Kidney tubule cell (primary cell): ENCODE measurements at regions not wholly inside any gene's neighbourhood (a gene's known extent, or its start where the extent isn't known, plus 50 kb on each side); places are given as distances from the start of the nearest gene placed in this dataset.
A peak's percentile ranks its signal among the peaks of the same experiment; 100 is the strongest.

Experiments used
- DNase-seq: peaks from one replicate; pipeline ENCODE4 v3.0.0-alpha.2; 2018; ENCODE audit warnings: low spot score

DNA sequence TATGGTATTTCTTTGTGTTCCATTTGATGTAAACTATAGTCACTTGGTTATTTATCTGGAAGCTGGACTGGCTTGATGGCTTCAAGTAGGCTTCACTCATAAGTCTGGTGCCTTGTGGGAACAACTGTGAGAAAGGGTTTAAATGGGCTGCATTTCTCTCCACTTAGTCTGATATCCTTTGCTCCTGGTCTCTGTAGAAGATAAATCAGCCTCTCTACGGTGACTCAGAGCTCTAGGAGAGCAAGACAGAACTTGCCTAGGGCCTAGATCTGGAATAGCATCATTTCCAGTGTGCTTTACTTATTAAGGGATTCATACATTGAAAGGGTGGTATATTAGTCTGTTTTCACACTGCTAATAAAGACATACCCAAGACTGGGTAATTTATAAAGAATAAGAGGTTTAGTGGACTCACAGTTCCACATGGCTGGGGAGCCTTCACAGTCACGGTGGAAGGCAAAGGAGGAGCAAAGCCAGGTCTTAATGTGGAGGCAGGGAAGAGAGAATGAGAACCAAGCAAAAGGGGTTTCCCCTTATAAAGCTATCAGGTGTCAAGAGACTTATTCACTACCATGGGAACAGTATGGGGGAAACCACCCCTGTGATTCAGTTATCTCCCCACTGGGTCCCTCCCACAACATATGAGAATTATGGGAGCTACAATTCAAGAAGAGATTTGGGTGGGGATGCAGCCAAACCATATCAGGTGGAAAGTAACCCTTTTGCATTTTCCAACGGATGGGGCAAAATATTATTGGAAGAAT is 1746.4 kb upstream of the PCDH7 start:
- DNase-seq: peak; percentile 20

DNA sequence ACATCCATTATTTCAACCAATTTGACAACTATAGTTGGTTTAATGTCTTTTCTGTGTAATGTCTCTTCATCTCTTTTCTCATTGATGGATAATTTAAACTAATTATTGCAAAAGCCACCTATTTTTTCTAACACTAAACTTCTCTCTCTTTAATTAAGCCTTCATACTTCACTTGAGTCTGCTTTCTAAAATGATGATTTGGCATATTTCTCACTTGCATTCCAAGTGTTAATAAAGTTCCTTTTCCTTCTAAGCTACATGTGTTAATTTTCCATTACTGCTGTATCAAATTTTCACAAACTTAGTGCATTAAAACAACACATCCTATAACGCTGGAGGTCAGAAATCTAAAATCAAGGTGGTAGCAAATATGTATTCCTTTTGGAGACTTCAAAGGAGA is 1743.8 kb upstream of the PCDH7 start:
- DNase-seq: no peak

DNA sequence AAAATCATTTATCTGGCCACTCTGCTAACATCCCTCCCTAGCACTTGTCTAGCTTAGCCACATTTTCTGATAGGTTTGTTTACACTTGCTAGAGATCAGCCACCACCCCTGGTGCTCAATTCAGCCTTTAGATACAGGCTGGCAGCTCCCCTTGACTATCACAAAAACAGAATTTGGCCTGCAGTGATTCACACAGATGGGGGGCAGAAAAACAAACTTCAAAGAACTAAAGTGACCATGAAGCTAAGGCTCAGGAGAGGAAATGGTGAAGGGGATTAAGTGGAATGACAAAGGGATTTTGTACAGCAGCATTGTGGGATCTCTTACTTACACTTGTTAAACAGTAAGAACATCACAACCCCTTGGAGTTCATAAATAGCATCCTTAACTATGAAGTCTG is 1718.0 kb upstream of the PCDH7 start:
- no peak for DNase-seq

DNA sequence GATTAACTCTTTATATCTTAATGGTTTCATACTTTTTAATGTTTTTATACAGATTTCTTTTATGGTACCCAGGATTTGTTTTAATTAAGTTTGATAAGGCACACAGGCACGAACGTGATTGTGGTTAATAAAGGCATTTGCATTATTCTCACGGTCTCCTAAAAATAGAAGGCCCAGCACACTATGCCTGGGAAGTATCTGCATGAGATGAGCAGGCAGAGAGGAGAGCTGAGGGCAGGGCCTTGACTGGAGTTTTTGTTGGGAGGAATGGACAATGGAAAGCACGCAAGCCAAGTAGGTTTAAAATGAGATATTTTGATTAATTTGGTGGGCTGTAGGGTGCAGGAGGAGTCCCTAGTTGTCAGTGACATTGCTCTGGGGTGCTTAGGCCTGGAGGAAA is 1714.3 kb upstream of the PCDH7 start:
- no peak for DNase-seq

DNA sequence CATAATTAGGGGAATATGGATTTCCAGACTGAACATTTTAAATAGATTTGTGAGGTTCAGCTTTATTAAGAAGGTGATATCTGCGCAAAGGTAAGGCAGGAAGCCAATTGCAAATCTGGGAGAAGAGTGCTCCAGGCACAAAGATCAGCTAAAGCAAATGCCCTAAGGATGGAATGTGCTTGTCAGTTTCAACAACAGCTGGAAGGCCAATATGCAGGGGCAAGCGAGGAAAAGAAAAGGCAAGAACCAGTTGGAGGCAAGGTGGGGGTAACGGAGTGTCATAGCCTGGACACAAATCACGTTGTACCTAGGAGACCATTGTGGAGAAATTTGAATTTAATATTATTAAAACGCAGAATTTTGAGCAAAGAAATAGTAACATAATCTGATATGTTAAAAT is 1710.3 kb upstream of the PCDH7 start:
- no peak for DNase-seq

DNA sequence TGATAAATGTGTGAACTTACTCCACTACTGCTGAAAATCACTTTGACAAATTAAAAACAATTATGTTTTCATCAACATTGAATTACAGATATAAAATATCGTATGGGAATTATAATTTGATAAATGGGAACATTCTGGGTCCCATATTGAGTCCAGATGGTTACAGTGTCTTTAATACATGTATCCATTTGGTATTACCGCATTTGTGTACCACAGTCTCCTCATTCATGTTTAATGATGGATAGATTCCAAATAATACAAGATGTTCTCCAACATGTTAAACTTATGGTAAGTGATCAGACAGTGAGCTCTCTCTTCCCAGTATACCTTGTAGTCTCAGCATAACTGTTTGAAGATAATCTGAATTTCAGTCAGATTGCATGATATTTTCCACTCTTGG is 1706.8 kb upstream of the PCDH7 start:
- no peak for DNase-seq

DNA sequence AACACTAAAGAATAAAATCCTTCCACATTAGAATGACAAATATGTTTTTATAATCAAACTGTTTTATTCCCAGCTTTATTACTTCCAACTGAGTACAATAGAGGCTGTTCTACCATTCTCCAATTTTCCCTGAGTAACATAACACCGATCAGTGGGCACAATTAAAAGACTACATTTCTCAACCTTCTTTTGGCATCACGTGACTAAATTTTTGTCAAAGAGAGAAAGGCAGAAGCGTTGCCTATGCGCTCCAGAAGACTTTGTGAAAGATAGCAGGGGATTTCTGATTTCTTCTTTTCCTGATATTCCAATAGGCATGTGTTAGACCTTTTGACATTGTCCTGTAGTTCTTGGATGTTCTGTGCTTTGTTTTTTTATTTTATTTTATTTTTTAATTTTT is 1705.6 kb upstream of the PCDH7 start:
- no peak for DNase-seq

DNA sequence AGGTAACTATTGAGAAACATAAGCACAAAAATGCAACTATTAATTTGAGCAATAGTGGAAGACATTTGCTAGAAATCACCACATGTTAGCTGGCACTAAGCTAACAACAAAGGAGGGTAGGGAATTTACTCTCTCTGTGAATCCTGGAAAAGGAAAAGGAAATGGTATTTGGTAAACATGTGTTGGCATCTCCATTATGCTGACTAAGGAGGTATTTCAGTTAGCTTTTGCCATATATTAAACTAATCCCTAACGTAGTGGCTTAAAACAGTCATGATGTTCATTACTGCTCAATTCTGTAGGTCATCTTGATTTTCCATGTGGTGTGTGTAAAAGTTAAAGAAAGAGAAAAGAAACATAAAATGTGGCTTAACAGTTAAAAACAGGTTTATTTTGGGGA is 1686.5 kb upstream of the PCDH7 start:
- DNase-seq: no peak

DNA sequence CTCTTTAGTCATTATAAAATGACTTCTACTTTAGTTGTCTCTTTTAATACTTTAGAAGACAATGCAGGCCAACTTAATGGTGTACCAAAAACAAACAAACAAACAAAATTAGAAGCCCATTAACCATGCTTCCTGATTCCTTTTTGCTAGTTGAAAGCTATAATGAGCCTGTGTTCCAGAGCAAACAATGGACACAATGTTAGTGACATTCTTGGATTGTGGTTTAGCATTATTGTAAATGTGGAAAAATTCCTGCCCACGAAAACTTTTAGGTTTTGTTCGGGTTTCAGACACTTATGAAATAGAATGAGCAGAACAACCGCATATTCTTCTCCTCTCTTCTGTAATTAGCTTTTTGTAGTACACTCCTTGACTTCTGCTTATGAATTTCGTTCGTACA is 1682.7 kb upstream of the PCDH7 start:
- DNase-seq: no peak

DNA sequence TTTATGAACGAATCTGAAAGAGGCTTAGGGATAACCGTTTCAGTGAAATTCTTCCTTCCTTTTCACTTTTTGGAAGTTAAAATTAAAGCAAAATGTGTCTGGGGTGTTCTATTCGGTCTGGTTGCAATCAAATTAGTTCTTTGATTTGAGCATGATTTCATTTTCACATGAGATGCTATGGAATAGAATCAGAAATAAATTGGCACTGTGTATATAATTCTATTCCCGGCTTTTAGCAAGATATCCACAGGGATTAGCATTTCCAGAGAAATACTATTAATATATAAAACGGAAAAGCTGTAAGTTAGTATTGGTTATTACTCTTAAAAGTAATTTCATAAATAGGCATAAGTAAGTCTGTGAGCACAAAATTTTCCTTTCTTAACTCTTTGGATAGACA is 1676.8 kb upstream of the PCDH7 start:
- DNase-seq: no peak

DNA sequence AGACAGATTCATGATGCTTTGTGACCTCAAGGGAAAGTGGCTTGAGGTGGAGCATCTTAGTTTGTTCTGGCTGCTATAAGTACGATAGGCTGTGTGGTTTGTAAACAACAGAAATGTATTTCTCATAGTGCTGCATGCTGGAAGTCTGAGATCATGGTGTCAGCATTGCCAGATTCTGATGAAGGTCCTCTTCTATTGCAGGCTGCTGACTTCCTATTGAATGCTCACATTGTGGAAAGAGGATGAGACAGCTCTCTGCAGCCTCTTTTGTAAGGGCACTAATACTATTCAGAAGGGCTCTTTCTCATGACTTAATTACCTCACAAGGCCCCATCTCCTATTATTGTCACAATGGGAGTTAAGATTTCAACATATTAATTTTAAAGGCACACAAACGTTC is 1674.0 kb upstream of the PCDH7 start:
- DNase-seq: no peak

DNA sequence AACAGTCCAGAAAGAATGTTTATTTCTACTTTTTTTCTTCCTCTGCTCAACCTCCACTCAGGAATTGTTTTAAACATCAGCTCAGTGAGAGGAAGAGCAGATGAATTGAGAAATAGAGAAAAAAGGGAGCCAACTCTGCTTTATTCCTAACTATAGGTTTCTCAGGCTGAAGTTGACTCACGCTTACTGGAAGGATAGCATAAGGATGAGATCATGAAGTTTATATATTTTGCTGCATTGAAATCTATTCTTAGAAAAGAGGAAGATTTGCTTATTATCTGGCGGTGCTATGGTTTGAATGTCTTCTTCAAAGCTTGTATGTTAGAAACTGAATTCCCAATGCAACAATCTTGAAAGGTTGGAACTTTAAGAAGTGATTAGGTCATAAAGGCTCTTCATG is 1673.4 kb upstream of the PCDH7 start:
- DNase-seq: no peak

DNA sequence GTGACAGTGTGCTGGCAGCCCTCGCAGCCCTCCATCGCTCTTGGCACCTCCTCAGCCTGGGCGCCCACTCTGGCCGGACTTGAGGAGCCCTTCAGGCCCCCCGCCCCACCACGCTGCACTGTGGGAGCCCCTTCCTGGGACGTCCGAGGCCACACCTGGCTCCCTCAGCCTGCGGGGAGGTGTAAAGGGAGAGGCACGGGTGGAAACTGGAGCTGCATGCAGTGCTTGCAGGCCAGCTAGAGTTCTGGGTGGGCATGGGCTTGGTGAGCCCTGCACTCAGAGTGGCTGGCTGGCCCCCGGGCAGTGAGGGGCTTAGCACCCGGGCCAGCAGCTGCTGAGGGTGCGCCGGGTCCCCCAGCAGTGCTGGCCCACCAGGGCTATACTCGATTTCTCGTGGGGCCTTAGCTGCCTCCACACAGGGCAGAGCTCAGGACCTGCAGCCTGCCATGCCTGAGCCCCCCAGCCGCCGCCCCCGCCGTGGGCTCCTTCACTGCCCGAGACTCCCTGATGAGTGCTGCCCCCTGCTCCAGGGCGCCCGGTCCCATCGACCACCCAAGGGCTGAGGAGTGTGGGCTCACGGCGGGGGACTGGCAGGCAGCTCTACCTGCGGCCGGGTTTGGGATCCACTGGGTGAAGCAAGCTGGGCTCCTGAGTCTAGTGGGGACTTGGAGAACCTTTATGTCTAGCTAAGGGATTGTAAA is 1672.7 kb upstream of the PCDH7 start:
- DNase-seq: no peak

DNA sequence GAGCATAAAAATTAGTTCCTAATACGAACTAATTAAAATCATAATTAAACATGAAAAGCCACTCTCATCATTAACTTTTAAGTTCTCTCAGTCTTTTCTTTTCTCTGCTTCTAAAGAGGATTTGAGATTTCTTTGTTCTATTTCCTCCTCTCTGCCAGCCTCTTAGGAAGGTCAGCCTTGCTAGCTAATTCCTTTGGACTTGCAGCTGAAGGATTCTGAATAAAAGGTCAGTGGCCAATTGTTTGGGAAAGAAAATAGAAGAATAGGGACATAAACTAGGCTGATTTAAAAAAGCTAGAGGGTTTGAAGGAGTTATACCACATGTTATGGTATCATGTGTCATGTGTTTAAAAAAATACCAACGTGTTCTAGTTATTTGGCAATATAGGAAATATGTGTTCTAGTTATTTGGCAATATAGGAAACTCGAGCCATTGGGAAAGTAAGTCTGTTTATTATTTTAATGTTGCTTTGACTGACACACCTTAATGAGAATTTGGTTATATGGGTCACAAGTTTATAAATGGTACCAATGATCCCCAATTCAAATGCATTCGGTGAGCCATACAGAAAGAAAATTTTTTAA is 1668.7 kb upstream of the PCDH7 start:
- DNase-seq: no peak

DNA sequence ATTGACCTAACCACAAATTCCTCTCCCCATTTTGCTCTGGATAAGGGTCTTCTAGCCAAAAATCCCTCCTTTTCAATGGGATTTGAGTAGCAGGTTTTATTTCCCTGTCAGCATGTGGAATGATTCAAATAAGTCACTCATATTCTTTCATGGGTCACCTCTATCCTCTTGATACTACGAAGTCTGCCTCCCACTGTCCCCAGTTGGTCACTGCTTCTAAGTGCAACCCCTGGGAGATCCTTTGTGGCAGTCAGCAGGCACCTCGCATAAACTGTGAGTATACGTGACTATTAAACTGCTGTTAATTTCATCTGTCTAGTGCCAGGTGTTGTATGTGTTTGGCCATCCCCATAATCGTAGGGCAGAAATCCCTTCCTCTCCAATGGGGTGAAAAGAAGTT is 1667.9 kb upstream of the PCDH7 start:
- DNase-seq: no peak

DNA sequence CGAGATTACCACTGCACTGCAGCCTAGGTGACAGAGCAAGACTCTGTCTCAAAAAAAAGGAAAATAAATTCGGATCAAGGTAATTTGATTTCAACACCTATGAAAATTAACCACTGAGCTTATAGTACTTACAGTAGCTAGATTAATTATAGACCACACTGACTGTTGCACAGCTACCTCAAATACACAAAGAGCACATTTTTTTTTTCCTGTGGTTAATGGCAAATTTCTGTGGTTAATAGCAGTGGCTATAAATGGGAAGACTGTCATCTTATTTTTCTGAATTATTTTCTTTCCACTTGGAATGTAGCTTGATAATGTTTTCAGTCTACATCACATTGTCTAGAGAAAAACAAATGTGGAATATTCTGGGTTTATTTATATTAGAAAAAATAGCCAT is 1661.6 kb upstream of the PCDH7 start:
- DNase-seq: no peak

DNA sequence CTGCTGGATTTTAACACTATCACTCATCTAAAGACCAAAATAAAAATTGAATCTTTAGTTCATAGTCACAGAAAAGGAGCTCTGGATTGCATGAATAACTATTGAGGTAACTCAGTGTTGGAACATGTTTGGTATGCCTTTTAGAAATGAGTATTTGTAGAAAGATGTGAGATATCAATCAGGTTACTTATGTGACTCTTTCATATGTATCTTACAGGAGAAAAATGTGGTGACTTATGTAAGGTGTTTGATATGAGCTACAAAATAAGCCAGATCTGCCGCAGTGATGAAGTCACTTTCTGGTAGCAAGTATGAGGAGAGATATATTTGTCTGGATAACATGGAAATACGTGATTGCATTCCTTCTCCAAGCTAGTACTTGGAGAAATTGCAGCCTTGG is 1653.3 kb upstream of the PCDH7 start:
- DNase-seq: no peak

DNA sequence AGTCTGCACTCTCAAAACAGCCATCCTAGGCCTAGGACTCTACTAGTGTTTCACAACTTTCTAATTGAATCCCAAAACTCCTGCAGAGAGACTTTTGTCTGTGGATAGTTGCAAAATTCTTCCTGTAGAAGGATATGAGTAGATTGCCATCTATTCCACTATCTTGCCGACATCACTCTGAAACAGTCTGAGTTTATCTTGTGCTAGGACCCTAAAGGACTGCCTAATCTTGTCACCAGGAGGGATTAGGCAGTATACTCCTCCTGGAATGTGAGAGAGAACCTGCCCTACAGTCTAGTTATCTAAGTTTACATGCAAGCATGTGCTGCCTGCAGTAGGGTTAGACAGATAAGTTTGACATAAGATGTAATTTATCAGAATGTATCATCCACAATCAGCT is 1646.6 kb upstream of the PCDH7 start:
- no peak for DNase-seq

DNA sequence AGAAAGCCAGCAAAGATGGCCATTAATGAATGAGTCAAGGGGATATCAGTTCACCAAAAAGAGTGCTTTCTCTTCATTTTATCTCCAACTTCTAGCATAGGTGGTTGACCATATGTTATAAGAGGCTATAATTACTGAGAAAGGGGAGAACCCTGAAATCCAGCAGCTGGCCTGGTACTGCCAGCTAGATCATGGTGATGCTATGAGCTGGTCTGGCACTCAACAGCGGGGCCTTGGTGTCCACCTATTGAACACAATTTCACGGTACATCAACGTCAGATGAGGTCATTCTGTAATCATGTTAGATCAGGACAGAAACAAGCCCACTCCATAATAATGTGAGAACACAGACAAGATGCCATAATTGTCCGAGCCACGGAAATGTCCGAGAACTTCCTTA is 1644.8 kb upstream of the PCDH7 start:
- DNase-seq: no peak

DNA sequence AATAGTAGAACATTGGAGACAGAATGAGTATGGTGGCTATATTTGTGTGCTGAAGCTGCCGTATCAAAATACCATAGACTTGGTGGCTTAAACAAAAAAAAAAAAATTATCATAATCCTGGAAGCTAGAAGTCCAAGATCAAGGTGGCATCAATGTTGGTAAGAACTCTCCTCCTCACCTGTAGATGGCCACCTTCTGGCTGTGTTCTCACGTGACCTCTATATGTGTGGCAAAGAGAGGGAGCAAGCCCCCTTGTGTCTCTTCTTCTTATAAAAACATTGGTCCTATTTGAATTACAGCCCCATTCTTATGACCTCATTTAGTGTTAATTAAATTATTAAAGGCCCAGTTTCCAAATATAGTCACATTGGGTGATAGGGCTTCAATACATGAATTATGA is 1640.9 kb upstream of the PCDH7 start:
- DNase-seq: no peak

DNA sequence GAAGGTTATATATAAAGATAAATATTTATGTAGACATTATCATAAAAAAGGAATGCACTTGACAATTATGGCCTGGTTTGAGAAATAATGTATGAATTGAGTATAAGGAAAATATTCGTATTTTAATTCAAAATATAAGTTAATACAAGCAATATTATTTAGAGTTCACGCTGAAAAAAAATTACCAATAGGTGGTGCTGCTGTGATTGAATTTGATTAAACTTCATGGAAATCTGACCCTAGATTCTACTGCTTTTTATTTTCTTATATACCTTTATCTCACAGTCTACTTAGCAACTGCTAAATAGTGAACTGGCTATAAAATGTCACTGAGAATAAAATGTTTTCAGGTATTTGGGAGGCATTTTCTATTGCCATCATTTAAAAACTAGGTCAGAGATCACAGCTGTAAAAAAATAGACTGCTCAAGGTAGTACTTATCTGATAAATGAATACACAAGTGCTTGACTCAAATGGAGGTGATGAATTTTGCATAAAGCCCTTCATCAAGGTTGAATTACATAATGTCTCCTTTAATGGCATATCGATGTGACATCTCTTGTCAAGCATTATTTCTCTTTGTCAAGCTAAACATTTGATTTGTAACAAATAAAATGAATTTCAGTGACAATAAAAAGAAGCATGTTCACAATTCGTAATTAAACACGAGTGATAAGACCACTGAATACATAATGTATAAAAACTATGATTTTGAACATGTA is 1638.8 kb upstream of the PCDH7 start:
- no peak for DNase-seq

DNA sequence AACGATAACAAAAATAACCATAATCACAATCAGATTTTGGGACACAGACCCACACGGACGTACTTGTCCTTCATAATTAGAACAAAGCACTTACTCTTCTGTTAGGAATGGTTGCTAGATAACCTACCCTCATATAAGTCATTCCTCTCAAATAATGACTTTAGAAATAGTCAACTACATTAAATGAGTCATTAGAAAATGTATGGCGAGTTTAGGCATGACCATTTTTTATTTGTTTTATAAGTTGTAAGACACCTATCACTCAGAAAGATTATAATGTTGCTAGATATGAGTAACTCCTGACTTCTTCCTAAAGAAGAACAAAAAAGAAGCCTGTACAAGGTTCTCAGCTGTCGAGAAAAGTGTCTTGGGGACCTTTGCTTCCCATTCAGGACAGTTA is 1637.5 kb upstream of the PCDH7 start:
- DNase-seq: no peak

DNA sequence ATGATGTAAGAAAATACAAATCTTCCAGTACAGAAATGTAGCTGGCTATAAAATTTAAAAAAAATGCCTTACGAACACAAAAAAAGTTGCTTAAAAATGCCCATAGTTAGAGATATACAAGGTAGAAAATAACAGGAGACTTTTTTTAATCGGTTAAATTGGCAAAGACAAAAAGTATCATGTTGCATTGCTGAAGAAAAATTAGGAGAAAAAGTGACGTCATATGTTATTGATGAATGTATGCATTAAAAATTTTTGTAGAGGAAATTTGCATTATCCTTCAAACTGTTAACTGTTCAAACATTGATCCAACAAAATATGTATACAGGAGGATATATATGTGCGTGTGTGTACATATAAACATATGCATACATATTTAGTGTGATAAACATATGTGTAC is 1634.4 kb upstream of the PCDH7 start:
- no peak for DNase-seq
